ENCODE measurements at regions not wholly inside any gene's neighbourhood (a gene's known extent, or its start where the extent isn't known, plus 50 kb on each side); places are given as distances from the start of the nearest gene placed in this dataset.

DNA sequence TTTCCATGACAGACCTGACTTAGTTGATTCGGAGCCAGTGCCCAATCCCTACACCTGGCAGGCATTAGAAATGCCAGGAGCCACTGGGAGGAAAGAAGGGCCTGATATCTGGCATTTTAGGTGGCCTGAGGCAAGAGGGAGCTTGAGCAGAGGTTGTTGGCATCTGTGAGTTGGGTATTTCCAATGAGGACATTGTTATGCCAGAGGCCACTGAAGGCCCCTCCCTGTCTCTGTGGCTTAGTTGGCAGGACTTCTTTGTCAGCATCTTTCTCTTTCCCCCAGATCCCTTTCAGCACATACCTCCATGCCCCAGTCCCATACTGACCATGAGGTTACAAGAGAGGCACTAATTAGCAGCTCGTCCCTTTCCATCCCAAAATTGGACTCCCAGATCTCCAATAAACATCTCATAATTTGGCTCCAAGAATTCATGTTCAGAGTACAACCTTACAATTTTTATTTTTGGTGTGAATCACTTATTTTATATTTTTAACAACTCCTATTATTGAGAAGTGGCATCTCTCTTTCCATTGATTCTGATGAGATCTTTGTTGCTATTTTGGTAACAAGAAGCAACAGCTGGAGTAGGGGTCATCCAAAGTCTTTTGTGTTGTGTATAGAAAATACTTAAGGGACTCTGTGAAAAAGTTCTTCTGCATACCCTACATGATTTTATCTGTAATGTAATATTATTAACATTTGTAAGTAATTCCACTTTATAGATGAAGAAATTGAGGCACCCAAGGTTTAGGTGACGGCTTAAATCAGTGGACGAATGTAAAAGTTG is 68.6 kb upstream of the MAP3K1 start:
- TF ChIP-seq CTCF (IDR thresholded peaks at IDR 0.05) (no peak), POLR2AphosphoS5 (IDR thresholded peaks at IDR 0.05) (no peak)

Measured in upper lobe of left lung (tissue), 4 donors.